GM12891 (cell line): ENCODE measurements at regions not wholly inside any gene's neighbourhood (a gene's known extent, or its start where the extent isn't known, plus 50 kb on each side); places are given as distances from the start of the nearest gene placed in this dataset.

Experiments
- DNase-seq: peaks from one replicate; pipeline ENCODE4 v3.0.0; 2011; ENCODE audit warnings: low spot score; ENCODE audit not compliant: insufficient read length
- FAIRE-seq: peaks from 2 replicates; lab custom pipeline; 2011; peaks lifted over from hg19 to GRCh38; lab: Jason Lieb, UNC
- PAX5 ChIP-seq: IDR thresholded peaks from 2 replicates; pipeline ENCODE4 v1.6.1; 2011; ENCODE audit warnings: low read length, moderate library complexity, mild to moderate bottlenecking; ENCODE audit not compliant: insufficient read depth, severe bottlenecking
- POLR2A ChIP-seq: IDR thresholded peaks from 2 replicates; pipeline ENCODE4 v1.6.1; 2011; ENCODE audit warnings: low read depth, low read length, control low read depth
- POLR2AphosphoS5 ChIP-seq: IDR thresholded peaks from 2 replicates; pipeline ENCODE4 v1.6.1; 2011; ENCODE audit warnings: low read depth, low read length, control low read depth
- POU2F2 ChIP-seq: IDR thresholded peaks from 2 replicates; pipeline ENCODE4 v1.6.1; 2011; ENCODE audit warnings: low read depth, mild to moderate bottlenecking, control low read depth, low read length, moderate library complexity
- SPI1 ChIP-seq: IDR thresholded peaks from 2 replicates; pipeline ENCODE4 v1.6.1; 2011; ENCODE audit warnings: low read depth, low read length, control low read depth
- TAF1 ChIP-seq: IDR thresholded peaks from 2 replicates; pipeline ENCODE4 v1.6.1; 2011; ENCODE audit warnings: low read depth, low read length, control low read depth

DNA sequence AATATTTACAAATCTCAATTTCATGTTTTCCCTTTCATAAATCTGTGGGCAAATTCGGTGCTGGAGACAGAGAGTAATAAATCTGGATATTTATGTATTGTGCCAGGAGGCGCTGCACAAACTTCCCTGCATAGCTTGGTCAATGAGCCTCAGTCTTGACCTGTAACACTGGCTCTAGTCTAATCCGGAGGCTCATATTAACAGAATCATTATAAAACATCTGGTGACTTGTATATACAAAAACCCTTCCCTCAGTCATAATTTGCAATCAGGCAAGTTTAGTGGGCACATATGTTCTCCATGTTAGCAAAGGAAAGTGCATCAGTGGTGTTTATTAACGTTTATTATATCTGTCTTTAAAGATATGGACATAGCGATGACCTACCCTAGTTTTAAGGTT, 104.0 kb upstream of the BNC2 start:
- no peak for TF ChIP-seq POLR2A
- TF ChIP-seq POLR2AphosphoS5: no peak
- TF ChIP-seq PAX5: no peak
- TF ChIP-seq POU2F2: no peak
- no peak for TF ChIP-seq TAF1
- TF ChIP-seq SPI1: no peak
- FAIRE-seq (no peak), DNase-seq (no peak)

DNA sequence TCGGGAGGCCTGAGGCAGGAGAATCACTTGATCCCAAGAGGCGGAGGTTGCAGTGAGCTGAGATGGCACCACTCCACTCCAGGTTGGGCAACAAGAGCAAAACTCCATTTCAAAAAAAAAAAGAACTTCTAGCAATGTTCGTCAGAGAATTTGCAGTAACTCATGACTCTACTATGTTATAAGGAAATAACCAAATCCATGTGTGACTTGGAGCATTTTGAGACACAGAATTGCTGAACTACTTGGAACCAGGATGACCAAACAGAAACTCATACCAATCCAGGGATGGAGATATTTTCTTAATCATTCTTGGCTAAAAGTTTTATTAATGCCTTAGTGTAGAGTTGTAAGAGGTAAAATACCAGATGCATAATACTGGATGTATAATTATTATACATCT, 99.9 kb upstream of the BNC2 start:
- TF ChIP-seq POLR2AphosphoS5 (no peak), POLR2A (no peak), SPI1 (no peak), TAF1 (no peak), PAX5 (no peak)
- DNase-seq: no peak
- FAIRE-seq: no peak

- no peak for FAIRE-seq
- no peak for DNase-seq
- TF ChIP-seq PAX5: no peak
Measured at GRCh38 chr9:16964228-16964627, 93.8 kb upstream of the BNC2 start.

GRCh38 chr9:16960084-16960483, 89.6 kb upstream of the BNC2 start:
- TF ChIP-seq POU2F2 (no peak), TAF1 (no peak), POLR2AphosphoS5 (no peak), SPI1 (no peak), POLR2A (no peak), PAX5 (no peak)
- FAIRE-seq (no peak), DNase-seq (no peak)

DNA sequence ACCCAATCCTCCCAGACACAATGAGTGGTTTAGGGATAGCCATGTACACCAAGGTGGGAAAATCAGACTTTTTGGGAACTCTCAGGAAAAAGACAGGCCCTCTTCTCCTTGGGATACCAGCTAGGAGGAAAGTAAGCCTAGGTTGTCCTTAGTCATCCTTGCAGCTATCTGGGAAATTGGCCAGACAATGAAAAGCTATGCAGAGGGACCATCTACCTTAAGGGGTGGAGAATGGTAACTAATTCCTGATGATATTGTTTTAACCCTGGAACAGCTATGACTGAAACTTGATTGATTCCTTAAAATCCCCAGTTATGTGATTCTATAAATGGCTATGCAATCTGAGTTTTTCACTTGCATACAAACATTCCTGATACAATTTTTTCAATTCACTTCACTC, 88.9 kb upstream of the BNC2 start:
- TF ChIP-seq POLR2A (no peak), PAX5 (no peak), SPI1 (no peak), POLR2AphosphoS5 (no peak), TAF1 (no peak), POU2F2 (no peak)
- FAIRE-seq: no peak
- no peak for DNase-seq

- no peak for TF ChIP-seq SPI1
- TF ChIP-seq POLR2AphosphoS5: no peak
- TF ChIP-seq PAX5: no peak
- no peak for FAIRE-seq
- DNase-seq: no peak
Measured at GRCh38 chr9:16954040-16954439, 83.6 kb upstream of the BNC2 start.

GRCh38 chr9:16951502-16951901, 81.0 kb upstream of the BNC2 start:
- TF ChIP-seq TAF1 (no peak), POLR2A (no peak), POLR2AphosphoS5 (no peak)
- DNase-seq (no peak), FAIRE-seq (no peak)

GRCh38 chr9:16950051-16950450, 79.6 kb upstream of the BNC2 start:
- no peak for DNase-seq
- TF ChIP-seq POU2F2: no peak
- no peak for TF ChIP-seq POLR2AphosphoS5
- no peak for TF ChIP-seq POLR2A
- TF ChIP-seq TAF1: no peak
- TF ChIP-seq SPI1: no peak
- no peak for TF ChIP-seq PAX5
- no peak for FAIRE-seq

- FAIRE-seq (no peak), DNase-seq (no peak)
- TF ChIP-seq POLR2AphosphoS5: no peak
Measured at GRCh38 chr9:16930578-16930977, 60.1 kb upstream of the BNC2 start.

DNA sequence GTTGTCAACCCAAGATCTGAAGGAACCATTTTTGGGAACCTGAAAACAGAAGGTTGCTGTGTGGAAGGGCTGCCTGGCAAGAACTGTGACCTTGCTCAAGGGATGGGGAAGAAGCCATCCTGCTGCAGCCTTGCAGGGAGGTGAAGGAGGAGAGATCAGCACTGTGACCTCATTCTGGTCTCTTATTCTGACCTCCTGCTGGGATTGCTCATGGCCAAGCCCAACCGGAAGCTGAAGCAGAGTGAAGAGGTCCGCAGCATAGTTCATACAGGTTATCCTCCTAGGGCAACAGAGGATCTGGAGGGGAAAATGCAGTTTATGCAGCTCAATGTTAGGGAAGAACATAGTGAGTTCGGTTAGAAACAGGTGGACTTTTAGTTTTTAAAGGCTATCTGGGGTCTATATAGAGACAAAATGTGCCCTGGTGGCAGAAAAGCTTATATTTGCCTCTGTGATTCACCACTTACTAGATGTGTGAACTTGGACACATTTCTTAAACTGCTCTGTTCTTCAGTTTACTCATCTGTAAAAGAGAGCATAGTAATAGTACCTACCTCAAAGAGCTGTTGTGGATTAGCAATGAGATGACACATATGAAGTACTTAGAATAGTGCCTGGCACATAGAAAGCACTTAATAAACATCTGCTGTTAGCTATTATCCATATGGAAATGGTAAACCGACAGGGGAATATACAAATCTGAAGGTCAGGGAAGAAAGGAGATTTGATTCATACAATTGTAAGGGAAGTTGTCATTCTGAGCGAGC, 57.9 kb upstream of the BNC2 start:
- TF ChIP-seq SPI1: no peak
- no peak for TF ChIP-seq POU2F2
- TF ChIP-seq POLR2AphosphoS5: no peak
- TF ChIP-seq PAX5: no peak
- no peak for TF ChIP-seq TAF1
- no peak for TF ChIP-seq POLR2A
- DNase-seq: no peak
- no peak for FAIRE-seq

DNA sequence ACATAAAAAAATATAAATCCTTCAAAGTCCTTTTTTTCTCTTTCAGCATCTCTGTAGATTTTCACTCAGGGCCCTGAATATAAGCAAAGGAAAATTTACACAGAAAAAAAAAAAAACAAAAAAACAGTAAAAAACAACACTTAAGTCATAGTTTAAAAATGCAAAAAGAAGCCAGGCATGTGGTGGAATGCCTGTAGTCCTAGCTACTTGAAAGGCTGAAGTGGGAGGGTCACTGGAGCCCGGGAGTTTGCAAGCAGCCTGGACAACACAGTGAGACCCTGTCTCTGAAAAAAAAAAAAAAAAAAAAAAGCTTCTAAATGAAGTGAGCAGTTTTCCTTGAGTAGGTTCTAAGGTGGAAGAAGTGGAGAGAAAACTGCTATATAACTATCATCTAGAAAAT, 55.0 kb upstream of the BNC2 start:
- FAIRE-seq: no peak
- TF ChIP-seq TAF1 (no peak), POLR2AphosphoS5 (no peak), POLR2A (no peak), POU2F2 (no peak), SPI1 (no peak), PAX5 (no peak)
- DNase-seq: no peak
